H9 (cell line): ENCODE measurements at regions not wholly inside any gene's neighbourhood (a gene's known extent, or its start where the extent isn't known, plus 50 kb on each side); places are given as distances from the start of the nearest gene placed in this dataset.

Experiments
- DNase-seq: peaks from one replicate; pipeline ENCODE4 v3.0.0-alpha.2; 2017
- H2AFZ ChIP-seq: one replicate; pipeline ENCODE4 v1.6.1; 2013; ENCODE audit warnings: mild to moderate bottlenecking, low read length, control low read depth, moderate library complexity
- H2AK5ac ChIP-seq: 2 replicates; pipeline ENCODE4 v1.6.1; 2013; ENCODE audit warnings: low read length, control low read depth, mixed read lengths; ENCODE audit not compliant: insufficient read length
- H2BK120ac ChIP-seq: one replicate; pipeline ENCODE4 v1.6.1; 2013; ENCODE audit warnings: low read depth, mild to moderate bottlenecking, low read length, control low read depth, inconsistent platforms; ENCODE audit not compliant: poor library complexity, severe bottlenecking
- H2BK12ac ChIP-seq: 2 replicates; pipeline ENCODE4 v1.6.1; 2013; ENCODE audit warnings: low read length, control low read depth, mixed read lengths, low read depth; ENCODE audit not compliant: insufficient read length
- H2BK15ac ChIP-seq: 2 replicates; pipeline ENCODE4 v1.6.1; 2013; ENCODE audit warnings: low read depth, low read length, control low read depth
- H2BK20ac ChIP-seq: one replicate; pipeline ENCODE4 v1.6.1; 2013; ENCODE audit warnings: low read depth, mild to moderate bottlenecking, low read length, control low read depth, inconsistent platforms; ENCODE audit not compliant: poor library complexity, severe bottlenecking
- H2BK5ac ChIP-seq: 2 replicates; pipeline ENCODE4 v1.6.1; 2013; ENCODE audit warnings: low read length, control low read depth, mixed read lengths; ENCODE audit not compliant: insufficient read length
- H3K14ac ChIP-seq: 2 replicates; pipeline ENCODE4 v1.6.1; 2013; ENCODE audit warnings: low read length, control low read depth; ENCODE audit not compliant: insufficient read depth
- H3K18ac ChIP-seq: 2 replicates; pipeline ENCODE4 v1.6.1; 2013; ENCODE audit warnings: low read depth, mild to moderate bottlenecking, mixed read lengths, low read length, control low read depth; ENCODE audit not compliant: insufficient read length
- H3K23ac ChIP-seq: 2 replicates; pipeline ENCODE4 v1.6.1; 2013; ENCODE audit warnings: low read length, control low read depth, mixed read lengths, low read depth; ENCODE audit not compliant: insufficient read length
- H3K23me2 ChIP-seq: 2 replicates; pipeline ENCODE4 v1.6.1; 2013; ENCODE audit warnings: low read depth, mild to moderate bottlenecking, mixed read lengths, low read length, control low read depth; ENCODE audit not compliant: insufficient read length, poor library complexity, severe bottlenecking
- H3K27ac ChIP-seq: 2 replicates; pipeline ENCODE4 v1.5.1; 2013; ENCODE audit warnings: low read length, control low read depth, mixed read lengths, low read depth; ENCODE audit not compliant: insufficient read length
- H3K27me3 ChIP-seq: 2 replicates; pipeline ENCODE4 v1.6.1; 2013; ENCODE audit warnings: low read length, control low read depth, inconsistent platforms; ENCODE audit not compliant: insufficient read depth
- H3K4ac ChIP-seq: 2 replicates; pipeline ENCODE4 v1.6.1; 2013; ENCODE audit warnings: low read depth, mild to moderate bottlenecking, control low read depth, inconsistent platforms, low read length, moderate library complexity
- H3K4me1 ChIP-seq: 2 replicates; pipeline ENCODE4 v1.6.1; 2013; ENCODE audit warnings: low read length, control low read depth, inconsistent platforms; ENCODE audit not compliant: insufficient read depth
- H3K4me2 ChIP-seq: 2 replicates; pipeline ENCODE4 v1.6.1; 2013; ENCODE audit warnings: low read length, control low read depth, mixed read lengths; ENCODE audit not compliant: insufficient read length, insufficient read depth
- H3K56ac ChIP-seq: 2 replicates; pipeline ENCODE4 v1.6.1; 2013; ENCODE audit warnings: low read depth, mild to moderate bottlenecking, mixed read lengths, low read length, control low read depth; ENCODE audit not compliant: insufficient read length
- H3K79me1 ChIP-seq: 2 replicates; pipeline ENCODE4 v1.6.1; 2013; ENCODE audit warnings: low read depth, mild to moderate bottlenecking, moderate library complexity, low read length, control low read depth, inconsistent platforms; ENCODE audit not compliant: insufficient read depth, poor library complexity, severe bottlenecking
- H3K79me2 ChIP-seq: 2 replicates; pipeline ENCODE4 v1.6.1; 2013; ENCODE audit warnings: low read length, control low read depth, inconsistent platforms; ENCODE audit not compliant: insufficient read depth
- H3K9ac ChIP-seq: 2 replicates; pipeline ENCODE4 v1.6.1; 2013; ENCODE audit warnings: low read length, control low read depth, mixed read lengths; ENCODE audit not compliant: insufficient read length; ENCODE audit errors: extremely low read depth
- H3K9me3 ChIP-seq: one replicate; pipeline ENCODE4 v1.6.1; 2013; ENCODE audit warnings: low read depth, low read length, inconsistent platforms; ENCODE audit not compliant: control insufficient read depth
- H3T11ph ChIP-seq: one replicate; pipeline ENCODE4 v1.6.1; 2013; ENCODE audit warnings: mild to moderate bottlenecking, low read length, control low read depth, inconsistent platforms
- H4K20me1 ChIP-seq: one replicate; pipeline ENCODE4 v1.6.1; 2013; ENCODE audit not compliant: control insufficient read depth, insufficient read length, insufficient read depth
- H4K5ac ChIP-seq: 2 replicates; pipeline ENCODE4 v1.6.1; 2013; ENCODE audit warnings: low read depth, mild to moderate bottlenecking, mixed read lengths, low read length, control low read depth; ENCODE audit not compliant: insufficient read length
- H4K8ac ChIP-seq: replicated peaks from 2 replicates; pipeline ENCODE4 v1.6.1; 2013; ENCODE audit warnings: low read length, control low read depth, mixed read lengths, low read depth; ENCODE audit not compliant: insufficient read length
- H4K91ac ChIP-seq: 2 replicates; pipeline ENCODE4 v1.6.1; 2013; ENCODE audit warnings: low read depth, mild to moderate bottlenecking, moderate library complexity, mixed read lengths, low read length, control low read depth; ENCODE audit not compliant: insufficient read length
- H3K27ac Mint-ChIP-seq, 3 experiments: 2 replicates in 2 of 3; 3 replicates in 1 of 3; pipeline ENCODE4 v1.8.0; 2020 to 2021; ENCODE audit warnings: mixed read lengths in 3 of 3, mild to moderate bottlenecking in 1 of 3, moderate library complexity in 1 of 3
- H3K27me3 Mint-ChIP-seq: 2 replicates; pipeline ENCODE4 v1.8.0; 2021; ENCODE audit warnings: low read depth, mild to moderate bottlenecking, moderate library complexity, mixed read lengths
- H3K36me3 Mint-ChIP-seq, 3 experiments: 2 replicates in 2 of 3; 3 replicates in 1 of 3; pipeline ENCODE4 v1.8.0; 2020 to 2021; ENCODE audit warnings: low read depth in 3 of 3, mixed read lengths in 3 of 3; ENCODE audit not compliant: insufficient read depth in 1 of 3
- H3K4me1 Mint-ChIP-seq, 2 experiments: 2 replicates each; pipeline ENCODE4 v1.8.0; 2020; ENCODE audit warnings: mixed read lengths in 2 of 2
- H3K4me3 Mint-ChIP-seq, 2 experiments: 2 replicates in 1 of 2; 3 replicates in 1 of 2; pipeline ENCODE4 v1.8.0; 2020 to 2021; ENCODE audit warnings: mild to moderate bottlenecking in 2 of 2, mixed read lengths in 2 of 2, moderate library complexity in 1 of 2
- H3K9me3 Mint-ChIP-seq, 2 experiments: 2 replicates in 1 of 2; 3 replicates in 1 of 2; pipeline ENCODE4 v1.8.0; 2020; ENCODE audit warnings: mild to moderate bottlenecking in 2 of 2, mixed read lengths in 2 of 2, moderate library complexity in 1 of 2
- TF ChIP-seq, protein P1 (sequence below): fragments of 200-600 bp; sonication (generic); conservative IDR thresholded peaks from 3 replicates; pipeline ENCODE4 v1.8.0; 2021; ENCODE audit warnings: antibody characterized with exemption, mild to moderate bottlenecking

DNA sequence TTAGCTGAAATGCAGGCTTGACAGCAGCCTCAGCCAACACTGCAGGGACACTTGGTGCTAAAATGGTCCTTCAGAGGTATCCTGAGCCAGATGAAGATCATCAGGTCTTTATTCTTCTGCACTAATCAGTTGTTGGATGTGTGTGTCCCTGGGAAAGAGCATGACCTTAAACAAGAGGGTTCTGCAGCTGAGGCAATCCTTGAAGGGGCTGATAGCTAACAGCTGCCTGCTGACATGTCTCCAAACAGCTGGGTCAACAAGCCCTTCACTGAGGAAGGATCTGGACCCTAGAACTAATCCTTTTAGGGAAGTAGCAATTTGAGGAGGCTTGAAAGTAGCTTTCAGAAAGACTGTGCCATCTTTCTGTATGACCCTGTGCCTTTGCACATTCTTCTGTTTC lies 376.3 kb upstream of the ACTBL2 start:
- no peaks in the 10 kb centered on the region; the same call in 1 of the 2 replicates for H3K79me2 ChIP-seq
- no peak overlapping the region for H3K9ac ChIP-seq
- H3K4me3 Mint-ChIP-seq: no peak overlapping the region
- no peak overlapping the region for H3K14ac ChIP-seq
- no peaks in the 10 kb centered on the region for H4K20me1 ChIP-seq
- no peak overlapping the region for H3K56ac ChIP-seq
- no peak overlapping the region for H4K8ac ChIP-seq
- H3K9me3 Mint-ChIP-seq: peaks cover 0 to 3% of the 10 kb centered on the region in 2 experiments; a peak in 1 of 5 replicates
- no peak overlapping the region for H4K91ac ChIP-seq
- H3K27ac Mint-ChIP-seq: no peak overlapping the region
- no peaks in the 10 kb centered on the region for H3K27me3 ChIP-seq
- H2AFZ ChIP-seq: no peak overlapping the region
- no peaks in the 10 kb centered on the region for H3K4me1 Mint-ChIP-seq
- H3K4ac ChIP-seq: no peak overlapping the region
- H3K23me2 ChIP-seq: no peaks in the 10 kb centered on the region
- no peaks in the 10 kb centered on the region for H3K9me3 ChIP-seq
- no peaks in the 10 kb centered on the region for H3K36me3 Mint-ChIP-seq
- no peaks in the 10 kb centered on the region for H3K79me1 ChIP-seq
- no peak overlapping the region for H2AK5ac ChIP-seq
- no peak overlapping the region for H2BK15ac ChIP-seq
- H2BK5ac ChIP-seq: no peak overlapping the region
- no peaks in the 10 kb centered on the region for H3K27me3 Mint-ChIP-seq
- no peak overlapping the region for H3T11ph ChIP-seq
- no peak overlapping the region for H3K27ac ChIP-seq
- no peaks in the 10 kb centered on the region for H3K4me1 ChIP-seq
- H3K4me2 ChIP-seq: no peak overlapping the region
- H2BK120ac ChIP-seq: no peak overlapping the region
- no peak for DNase-seq
- no peak overlapping the region for H4K5ac ChIP-seq
- TF ChIP-seq, protein P1, sequence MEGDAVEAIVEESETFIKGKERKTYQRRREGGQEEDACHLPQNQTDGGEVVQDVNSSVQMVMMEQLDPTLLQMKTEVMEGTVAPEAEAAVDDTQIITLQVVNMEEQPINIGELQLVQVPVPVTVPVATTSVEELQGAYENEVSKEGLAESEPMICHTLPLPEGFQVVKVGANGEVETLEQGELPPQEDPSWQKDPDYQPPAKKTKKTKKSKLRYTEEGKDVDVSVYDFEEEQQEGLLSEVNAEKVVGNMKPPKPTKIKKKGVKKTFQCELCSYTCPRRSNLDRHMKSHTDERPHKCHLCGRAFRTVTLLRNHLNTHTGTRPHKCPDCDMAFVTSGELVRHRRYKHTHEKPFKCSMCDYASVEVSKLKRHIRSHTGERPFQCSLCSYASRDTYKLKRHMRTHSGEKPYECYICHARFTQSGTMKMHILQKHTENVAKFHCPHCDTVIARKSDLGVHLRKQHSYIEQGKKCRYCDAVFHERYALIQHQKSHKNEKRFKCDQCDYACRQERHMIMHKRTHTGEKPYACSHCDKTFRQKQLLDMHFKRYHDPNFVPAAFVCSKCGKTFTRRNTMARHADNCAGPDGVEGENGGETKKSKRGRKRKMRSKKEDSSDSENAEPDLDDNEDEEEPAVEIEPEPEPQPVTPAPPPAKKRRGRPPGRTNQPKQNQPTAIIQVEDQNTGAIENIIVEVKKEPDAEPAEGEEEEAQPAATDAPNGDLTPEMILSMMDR: no peak
- H3K18ac ChIP-seq: no peak overlapping the region
- H2BK20ac ChIP-seq: no peak overlapping the region
- H2BK12ac ChIP-seq: no peak overlapping the region
- H3K23ac ChIP-seq: no peak overlapping the region
